ENCODE measurements at regions not wholly inside any gene's neighbourhood (a gene's known extent, or its start where the extent isn't known, plus 50 kb on each side); places are given as distances from the start of the nearest gene placed in this dataset.
"Not testable (repeated sequence)": the region's sequence is repeated elsewhere in the genome, so short reads cannot be mapped to it uniquely, and the experiment has no call there.

DNA sequence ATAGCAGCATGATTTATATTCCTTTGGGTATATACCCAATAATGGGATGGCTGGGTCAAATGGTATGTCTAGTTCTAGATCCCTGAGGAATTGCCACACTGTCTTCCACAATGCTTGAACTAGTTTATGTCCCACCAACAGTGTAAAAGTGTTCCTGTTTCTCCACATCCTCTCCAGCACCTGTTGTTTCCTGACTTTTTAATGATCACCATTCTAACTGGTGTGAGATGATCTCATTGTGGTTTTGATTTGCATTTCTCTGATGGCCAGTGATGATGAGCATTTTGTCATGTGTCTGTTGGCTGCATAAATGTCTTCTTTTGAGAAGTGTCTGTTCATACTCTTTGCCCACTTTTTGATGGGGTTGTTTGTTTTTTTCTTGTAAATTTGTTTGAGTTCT is 54.0 kb upstream of the GPR89A start:
- POLR2A ChIA-PET; H3K36me3 Mint-ChIP-seq; H3K27ac ChIP-seq (ENCODE audit: low read depth, low read length); H3K27ac Mint-ChIP-seq; H3K4me1 ChIP-seq (ENCODE audit: insufficient read depth, low read length); CTCF ChIA-PET; H3K4me3 ChIP-seq (ENCODE audit: low read length); H3K4me1 Mint-ChIP-seq; H3K4me3 Mint-ChIP-seq; H3K36me3 ChIP-seq (ENCODE audit: insufficient read depth, low read length); H3K27me3 ChIP-seq (ENCODE audit: insufficient read depth, low read length, poor library complexity, severe bottlenecking); H3K9me3 ChIP-seq (ENCODE audit: low read length); DNase-seq: not testable (repeated sequence)
- Mint-ChIP-seq H3K9me3 (peaks cover 0 to 16% (median 9%) of the 10 kb centered on the region in 5 donors), H3K27me3 (peaks cover 23 to 51% of the 10 kb centered on the region in 2 donors)

DNA sequence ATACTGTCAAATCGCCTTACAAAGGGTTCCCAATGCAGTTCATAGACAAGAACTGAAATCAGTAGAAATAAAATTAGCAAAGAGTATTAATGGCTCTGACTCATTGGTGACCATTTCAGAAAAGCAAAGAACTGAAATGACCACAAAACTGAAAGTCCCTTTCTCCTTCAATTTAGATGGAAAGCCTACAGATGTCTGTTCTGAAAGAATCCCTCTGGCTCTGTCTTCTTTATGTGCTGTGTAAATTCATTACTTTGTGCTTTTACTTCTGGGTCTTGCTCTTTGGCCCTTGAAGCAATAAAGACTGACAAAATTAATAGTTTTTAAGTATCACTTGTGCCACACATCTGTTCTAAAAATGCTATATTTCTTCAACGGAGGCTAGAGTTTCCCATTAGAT is 62.7 kb upstream of the GPR89A start:
- Mint-ChIP-seq H3K36me3 (no peaks in the 10 kb centered on the region), H3K27ac (no peak overlapping the region), H3K9me3 (no peaks in the 10 kb centered on the region), H3K4me1 (no peaks in the 10 kb centered on the region), H3K4me3 (no peak overlapping the region), H3K27me3 (peaks cover 11 to 33% of the 10 kb centered on the region in 2 donors)
- Histone ChIP-seq H3K9me3 (ENCODE audit: low read length) (no peaks in the 10 kb centered on the region), H3K4me3 (ENCODE audit: low read length) (no peak overlapping the region), H3K27me3 (ENCODE audit: insufficient read depth, low read length, poor library complexity, severe bottlenecking) (no peaks in the 10 kb centered on the region), H3K27ac (ENCODE audit: low read depth, low read length) (no peak overlapping the region), H3K36me3 (ENCODE audit: insufficient read depth, low read length) (no peaks in the 10 kb centered on the region), H3K4me1 (ENCODE audit: insufficient read depth, low read length) (no peaks in the 10 kb centered on the region)
- DNase-seq, result no peak
- ChIA-PET CTCF (no interaction called here), POLR2A (no interaction called here)

DNA sequence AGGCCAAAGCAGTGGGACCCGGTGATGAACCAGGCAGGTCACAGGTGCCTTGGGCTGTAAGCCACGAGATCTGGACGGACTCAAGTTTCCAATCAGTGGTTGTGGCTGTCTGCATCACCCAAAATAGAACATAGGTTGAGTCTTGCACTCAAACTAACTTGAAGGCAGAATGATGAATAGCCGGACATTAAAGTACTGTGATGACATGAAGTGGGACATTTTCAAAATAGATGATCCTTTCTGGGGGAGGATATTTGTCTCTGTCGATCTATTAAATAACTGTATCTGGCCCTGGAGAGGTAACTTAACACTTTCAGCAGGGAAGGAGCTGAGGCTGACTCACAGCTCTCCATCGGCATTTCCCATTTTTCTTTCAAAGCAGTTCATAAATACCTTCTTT is 66.1 kb upstream of the GPR89A start:
- H3K27ac ChIP-seq (ENCODE audit: low read depth, low read length); H3K9me3 ChIP-seq (ENCODE audit: low read length): not testable (repeated sequence)

DNA sequence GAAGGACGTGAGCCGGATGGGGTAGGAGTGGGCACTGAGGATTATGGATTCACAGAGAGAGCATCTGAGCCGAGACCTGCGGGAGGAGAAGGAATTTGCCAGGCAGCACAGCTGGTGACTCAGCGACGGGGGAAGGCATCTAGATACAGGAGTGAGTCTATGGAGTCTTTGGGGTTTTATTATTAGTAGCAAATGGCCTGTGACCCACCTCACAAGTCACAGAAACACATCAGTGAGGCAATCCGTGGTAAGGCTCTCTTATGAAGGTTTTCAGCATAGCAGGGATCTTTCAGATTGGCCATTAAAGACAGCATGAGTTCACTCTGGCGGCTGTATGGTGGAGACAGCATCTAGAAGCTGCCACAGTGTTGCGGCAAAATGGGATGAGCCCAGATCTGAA is 66.5 kb upstream of the GPR89A start:
- H3K36me3 ChIP-seq (ENCODE audit: insufficient read depth, low read length); H3K9me3 ChIP-seq (ENCODE audit: low read length); H3K27ac Mint-ChIP-seq; H3K4me3 ChIP-seq (ENCODE audit: low read length); H3K36me3 Mint-ChIP-seq; H3K27ac ChIP-seq (ENCODE audit: low read depth, low read length); DNase-seq; POLR2A ChIA-PET; H3K4me1 ChIP-seq (ENCODE audit: insufficient read depth, low read length); H3K4me3 Mint-ChIP-seq; CTCF ChIA-PET; H3K9me3 Mint-ChIP-seq; H3K27me3 ChIP-seq (ENCODE audit: insufficient read depth, low read length, poor library complexity, severe bottlenecking); H3K4me1 Mint-ChIP-seq: not testable (repeated sequence)
- peaks cover 19 to 46% of the 10 kb centered on the region in 2 donors for H3K27me3 Mint-ChIP-seq

More for the DNA sequence above, 66.1 kb upstream of the GPR89A start:
- POLR2A ChIA-PET; H3K4me3 Mint-ChIP-seq; H3K4me1 Mint-ChIP-seq; H3K27me3 ChIP-seq (ENCODE audit: insufficient read depth, low read length, poor library complexity, severe bottlenecking); H3K9me3 Mint-ChIP-seq; H3K36me3 Mint-ChIP-seq; H3K27ac Mint-ChIP-seq; H3K4me3 ChIP-seq (ENCODE audit: low read length); H3K36me3 ChIP-seq (ENCODE audit: insufficient read depth, low read length); DNase-seq; CTCF ChIA-PET; H3K4me1 ChIP-seq (ENCODE audit: insufficient read depth, low read length): not testable (repeated sequence)
- peaks cover 19 to 43% of the 10 kb centered on the region in 2 donors for H3K27me3 Mint-ChIP-seq

DNA sequence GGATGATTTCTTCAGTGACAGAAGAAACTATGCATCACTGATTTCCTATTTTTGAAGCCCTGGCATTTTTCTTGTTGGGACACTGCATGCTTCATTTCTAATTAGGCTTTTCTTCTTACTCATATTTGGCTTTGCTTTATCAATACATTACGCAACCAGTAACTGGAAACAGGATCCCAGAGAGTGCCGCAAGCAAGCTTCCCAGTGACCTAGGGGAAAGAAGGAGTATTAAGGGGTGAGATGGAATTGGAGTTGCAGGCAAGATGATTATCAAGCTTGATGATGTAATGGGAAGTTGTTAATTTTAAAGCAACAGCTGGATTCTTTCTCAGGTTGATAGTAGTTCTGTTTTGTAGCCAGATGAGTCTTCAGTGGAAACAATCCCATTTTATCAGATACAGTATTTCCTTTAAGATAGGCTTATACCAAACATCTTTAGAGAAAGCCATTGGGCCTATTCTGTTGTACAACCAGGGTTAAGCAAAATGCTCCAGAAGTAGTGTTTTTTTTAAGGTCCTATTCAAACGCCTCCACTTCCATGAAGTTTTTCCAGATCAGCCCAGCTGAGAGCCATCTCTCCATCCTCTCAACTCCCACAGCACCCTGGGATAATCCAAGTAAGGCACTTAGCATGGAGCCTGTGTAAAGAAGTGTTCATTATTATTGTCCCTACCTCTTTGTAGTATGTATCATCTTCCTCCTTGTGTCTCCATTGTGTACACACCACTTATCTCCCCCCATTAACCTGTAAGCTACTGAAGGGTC is 69.5 kb upstream of the GPR89A start:
- DNase-seq; H3K4me3 Mint-ChIP-seq; H3K4me3 ChIP-seq (ENCODE audit: low read length); H3K27ac ChIP-seq (ENCODE audit: low read depth, low read length); H3K36me3 Mint-ChIP-seq; H3K36me3 ChIP-seq (ENCODE audit: insufficient read depth, low read length); H3K4me1 Mint-ChIP-seq; H3K9me3 Mint-ChIP-seq; H3K4me1 ChIP-seq (ENCODE audit: insufficient read depth, low read length); H3K9me3 ChIP-seq (ENCODE audit: low read length); CTCF ChIA-PET; H3K27me3 ChIP-seq (ENCODE audit: insufficient read depth, low read length, poor library complexity, severe bottlenecking); POLR2A ChIA-PET; H3K27ac Mint-ChIP-seq: not testable (repeated sequence)
- H3K27me3 Mint-ChIP-seq, result peaks cover 17 to 37% of the 10 kb centered on the region in 2 donors

DNA sequence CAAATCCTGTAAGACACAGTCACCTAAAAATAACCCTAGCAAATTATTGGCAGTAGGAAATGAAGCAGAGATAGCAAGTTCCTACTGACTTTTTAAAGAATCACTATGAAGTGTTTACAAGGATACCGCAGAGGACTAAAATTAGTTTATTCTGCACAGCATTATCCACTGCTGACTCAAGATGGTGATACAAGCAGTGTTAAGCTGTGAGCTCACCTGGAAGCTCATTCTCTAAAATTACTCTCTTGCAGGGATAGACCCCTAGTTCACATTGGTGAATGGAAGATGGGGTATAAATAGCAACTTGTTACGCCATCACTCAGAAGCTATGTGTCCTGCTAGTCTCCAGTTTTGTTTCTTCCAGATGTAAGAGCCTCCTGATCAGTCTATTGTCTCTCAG is 70.8 kb upstream of the GPR89A start:
- DNase-seq; POLR2A ChIA-PET; H3K36me3 ChIP-seq (ENCODE audit: insufficient read depth, low read length): not testable (repeated sequence)

DNA sequence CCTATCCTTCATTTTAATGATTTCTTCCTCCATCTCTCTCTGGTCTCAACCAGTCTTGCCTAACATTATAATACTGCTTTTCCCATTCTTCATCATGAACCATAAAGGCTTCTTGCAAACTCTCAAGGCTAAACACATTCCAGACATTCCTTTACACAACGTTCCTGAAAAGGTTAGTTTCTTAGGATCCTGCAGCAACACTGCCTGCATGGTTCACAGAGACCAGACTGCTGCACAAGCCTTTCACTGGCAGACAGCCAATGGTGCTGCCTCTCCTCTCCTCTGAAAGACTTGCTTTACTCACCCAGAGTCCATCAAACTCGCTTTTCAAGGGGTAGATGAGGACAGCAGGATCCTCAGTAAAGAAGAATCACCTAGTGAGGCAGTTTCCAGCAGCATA is 72.3 kb upstream of the GPR89A start:
- H3K36me3 ChIP-seq (ENCODE audit: insufficient read depth, low read length); POLR2A ChIA-PET; H3K4me1 ChIP-seq (ENCODE audit: insufficient read depth, low read length); H3K4me1 Mint-ChIP-seq; H3K9me3 ChIP-seq (ENCODE audit: low read length); H3K27ac ChIP-seq (ENCODE audit: low read depth, low read length); DNase-seq; H3K4me3 ChIP-seq (ENCODE audit: low read length); H3K4me3 Mint-ChIP-seq; H3K36me3 Mint-ChIP-seq; H3K9me3 Mint-ChIP-seq; H3K27me3 ChIP-seq (ENCODE audit: insufficient read depth, low read length, poor library complexity, severe bottlenecking); CTCF ChIA-PET: not testable (repeated sequence)
- H3K27ac Mint-ChIP-seq, result peak overlapping the region in 1 of 8 donors; percentile 31
- peaks cover 12 to 25% of the 10 kb centered on the region in 2 donors for H3K27me3 Mint-ChIP-seq

More for the DNA sequence above, 70.8 kb upstream of the GPR89A start:
- H3K27ac Mint-ChIP-seq; H3K9me3 Mint-ChIP-seq; H3K4me3 Mint-ChIP-seq; H3K4me1 Mint-ChIP-seq; H3K9me3 ChIP-seq (ENCODE audit: low read length); H3K27ac ChIP-seq (ENCODE audit: low read depth, low read length); H3K36me3 Mint-ChIP-seq; H3K27me3 ChIP-seq (ENCODE audit: insufficient read depth, low read length, poor library complexity, severe bottlenecking); H3K4me3 ChIP-seq (ENCODE audit: low read length); CTCF ChIA-PET; H3K4me1 ChIP-seq (ENCODE audit: insufficient read depth, low read length): not testable (repeated sequence)
- H3K27me3 Mint-ChIP-seq, result peaks cover 14 to 30% of the 10 kb centered on the region in 2 donors

DNA sequence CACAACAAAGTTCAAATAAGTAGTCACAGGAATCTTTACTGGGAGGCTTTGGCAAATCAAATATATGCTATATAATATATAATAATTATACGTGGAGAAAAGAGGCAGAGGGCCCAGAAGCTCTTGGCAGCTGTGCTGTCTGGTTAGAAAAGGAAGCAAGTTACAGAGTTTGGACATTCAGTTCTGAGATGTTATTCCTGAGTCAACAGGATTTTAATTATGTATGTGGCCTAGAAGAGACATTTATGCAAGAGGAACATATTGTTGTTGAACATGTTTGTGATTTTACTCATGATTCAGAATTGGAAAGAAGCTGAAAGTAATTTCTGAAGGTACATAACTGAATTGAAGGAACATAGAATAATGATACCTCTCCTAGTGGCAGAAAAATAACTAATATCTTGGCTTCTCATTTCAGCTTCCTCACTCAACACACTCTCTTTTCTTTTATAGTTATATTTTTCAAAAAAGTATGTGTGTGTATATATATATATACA is 79.7 kb upstream of the GPR89A start:
- H3K4me1 Mint-ChIP-seq, H3K9me3 Mint-ChIP-seq, CTCF ChIA-PET: not testable (repeated sequence)

DNA sequence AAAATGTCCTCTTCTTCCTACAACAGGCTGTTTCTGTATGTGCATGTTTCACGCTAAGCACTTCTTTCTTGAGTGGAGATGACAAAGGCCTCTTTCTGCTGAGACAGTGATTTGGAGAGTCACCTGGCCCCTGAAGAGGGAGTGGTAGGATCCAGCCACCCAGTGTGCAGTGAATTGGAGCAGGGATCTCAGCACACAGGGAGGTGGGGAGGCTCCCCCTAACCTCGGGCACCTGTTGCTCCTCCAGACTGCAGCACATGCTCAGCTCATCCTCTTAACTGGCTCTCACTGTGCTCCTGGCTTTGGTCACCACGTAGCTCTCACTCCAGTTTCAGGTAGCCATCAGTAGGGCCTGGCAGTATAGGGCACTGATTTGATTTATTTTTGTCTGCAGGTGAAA is 87.6 kb upstream of the GPR89A start:
- H3K27ac ChIP-seq (ENCODE audit: low read depth, low read length); H3K4me1 ChIP-seq (ENCODE audit: insufficient read depth, low read length); H3K4me3 Mint-ChIP-seq; H3K9me3 ChIP-seq (ENCODE audit: low read length); CTCF ChIA-PET; H3K27me3 ChIP-seq (ENCODE audit: insufficient read depth, low read length, poor library complexity, severe bottlenecking); H3K9me3 Mint-ChIP-seq; DNase-seq; H3K4me1 Mint-ChIP-seq; H3K4me3 ChIP-seq (ENCODE audit: low read length); H3K27ac Mint-ChIP-seq; H3K36me3 ChIP-seq (ENCODE audit: insufficient read depth, low read length); H3K36me3 Mint-ChIP-seq; POLR2A ChIA-PET: not testable (repeated sequence)
- peaks cover 3 to 39% of the 10 kb centered on the region in 2 donors for H3K27me3 Mint-ChIP-seq

More for the DNA sequence above, 79.7 kb upstream of the GPR89A start:
- H3K36me3 ChIP-seq (ENCODE audit: insufficient read depth, low read length); POLR2A ChIA-PET; H3K4me3 ChIP-seq (ENCODE audit: low read length); H3K36me3 Mint-ChIP-seq; H3K9me3 ChIP-seq (ENCODE audit: low read length); H3K4me3 Mint-ChIP-seq; H3K4me1 ChIP-seq (ENCODE audit: insufficient read depth, low read length); DNase-seq; H3K27ac ChIP-seq (ENCODE audit: low read depth, low read length); H3K27ac Mint-ChIP-seq; H3K27me3 ChIP-seq (ENCODE audit: insufficient read depth, low read length, poor library complexity, severe bottlenecking): not testable (repeated sequence)
- H3K27me3 Mint-ChIP-seq, result peaks cover 2 to 20% of the 10 kb centered on the region in 2 donors
